Keratinocyte (primary cell): ENCODE measurements at regions not wholly inside any gene's neighbourhood (a gene's known extent, or its start where the extent isn't known, plus 50 kb on each side); places are given as distances from the start of the nearest gene placed in this dataset.

Experiments used
- EZH2 ChIP-seq: IDR thresholded peaks from one replicate; pipeline ENCODE4 v1.6.1; 2012; ENCODE audit warnings: inconsistent platforms, mild to moderate bottlenecking, low read length, moderate library complexity
- TF ChIP-seq, protein P1 (sequence below), 3 experiments: IDR thresholded peaks in 1 of 3; conservative IDR thresholded peaks in 1 of 3; optimal IDR thresholded peaks in 1 of 3; 2 replicates in 2 of 3; 3 replicates in 1 of 3; pipeline versions ENCODE3 to v1.5.1; 2011; ENCODE audit warnings: low read length in 3 of 3, mild to moderate bottlenecking in 3 of 3, moderate library complexity in 2 of 3, control low read depth in 1 of 3, inconsistent platforms in 1 of 3; ENCODE audit not compliant: insufficient read depth in 2 of 3; ENCODE audit errors: extremely low read depth in 1 of 3

GRCh38 chr10:59587756-59588140 lies 121.9 kb downstream of the SLC16A9 start:
- TF ChIP-seq, protein P1, sequence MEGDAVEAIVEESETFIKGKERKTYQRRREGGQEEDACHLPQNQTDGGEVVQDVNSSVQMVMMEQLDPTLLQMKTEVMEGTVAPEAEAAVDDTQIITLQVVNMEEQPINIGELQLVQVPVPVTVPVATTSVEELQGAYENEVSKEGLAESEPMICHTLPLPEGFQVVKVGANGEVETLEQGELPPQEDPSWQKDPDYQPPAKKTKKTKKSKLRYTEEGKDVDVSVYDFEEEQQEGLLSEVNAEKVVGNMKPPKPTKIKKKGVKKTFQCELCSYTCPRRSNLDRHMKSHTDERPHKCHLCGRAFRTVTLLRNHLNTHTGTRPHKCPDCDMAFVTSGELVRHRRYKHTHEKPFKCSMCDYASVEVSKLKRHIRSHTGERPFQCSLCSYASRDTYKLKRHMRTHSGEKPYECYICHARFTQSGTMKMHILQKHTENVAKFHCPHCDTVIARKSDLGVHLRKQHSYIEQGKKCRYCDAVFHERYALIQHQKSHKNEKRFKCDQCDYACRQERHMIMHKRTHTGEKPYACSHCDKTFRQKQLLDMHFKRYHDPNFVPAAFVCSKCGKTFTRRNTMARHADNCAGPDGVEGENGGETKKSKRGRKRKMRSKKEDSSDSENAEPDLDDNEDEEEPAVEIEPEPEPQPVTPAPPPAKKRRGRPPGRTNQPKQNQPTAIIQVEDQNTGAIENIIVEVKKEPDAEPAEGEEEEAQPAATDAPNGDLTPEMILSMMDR (optimal IDR thresholded peaks at IDR 0.05 in 1 of 3, IDR thresholded peaks at IDR 0.05 in 1 of 3, conservative IDR thresholded peaks at IDR 0.05 in 1 of 3; ENCODE audit: extremely low read depth in 1 of 3, insufficient read depth in 2 of 3, low read length in 3 of 3) = no peak
- no peak for TF ChIP-seq EZH2
